Epithelial cell of prostate (primary cell): ENCODE measurements at regions not wholly inside any gene's neighbourhood (a gene's known extent, or its start where the extent isn't known, plus 50 kb on each side); places are given as distances from the start of the nearest gene placed in this dataset.
A peak's percentile ranks its signal among the peaks of the same experiment; 100 is the strongest.
"Not testable (repeated sequence)": the region's sequence is repeated elsewhere in the genome, so short reads cannot be mapped to it uniquely, and the experiment has no call there.

ENCODE experiments used
- DNase-seq: peaks from one replicate; pipeline ENCODE4 v3.0.0-alpha.2; 2011; ENCODE audit warnings: low read depth, low spot score
- H3K27ac ChIP-seq: fragments of 450-650 bp; 2 replicates; pipeline ENCODE4 v1.5.1; 2017; ENCODE audit warnings: mild to moderate bottlenecking

- DNase-seq = no peak
- H3K27ac ChIP-seq = no peak overlapping the region
Observed at GRCh38 chr11:122023614-122024250, 92.3 kb downstream of the BLID start.

- no peak for DNase-seq
- no peak overlapping the region for H3K27ac ChIP-seq
Observed at GRCh38 chr11:122022646-122023045, 93.4 kb downstream of the BLID start.

- H3K27ac ChIP-seq = no peak overlapping the region
- no peak for DNase-seq
Observed at GRCh38 chr11:122020902-122021301, 95.1 kb downstream of the BLID start.

- H3K27ac ChIP-seq = no peak overlapping the region
Observed at GRCh38 chr11:122019908-122020694, 95.9 kb downstream of the BLID start.

GRCh38 chr11:122007601-122008071, 108.4 kb downstream of the BLID start:
- no peak for DNase-seq
- no peak overlapping the region for H3K27ac ChIP-seq

More at GRCh38 chr11:122019908-122020694, 95.9 kb downstream of the BLID start:
- no peak for DNase-seq

- DNase-seq = no peak
- no peak overlapping the region for H3K27ac ChIP-seq
Observed at GRCh38 chr11:122004446-122004845, 111.6 kb downstream of the BLID start.

GRCh38 chr11:122002926-122003325, 113.1 kb downstream of the BLID start:
- no peak overlapping the region for H3K27ac ChIP-seq
- DNase-seq = no peak

- H3K27ac ChIP-seq = no peak overlapping the region
- DNase-seq = no peak
Observed at GRCh38 chr11:122002047-122002446, 114.0 kb downstream of the BLID start.

GRCh38 chr11:121999651-122000050, 116.4 kb downstream of the BLID start:
- H3K27ac ChIP-seq = no peak overlapping the region
- no peak for DNase-seq

GRCh38 chr11:121996574-121996973, 119.4 kb downstream of the BLID start:
- H3K27ac ChIP-seq = no peak overlapping the region
- no peak for DNase-seq

- no peak for DNase-seq
- no peak overlapping the region for H3K27ac ChIP-seq
Observed at GRCh38 chr11:121983901-121984300, 132.1 kb downstream of the BLID start.

GRCh38 chr11:121977914-121978313, 138.1 kb downstream of the BLID start:
- not testable (repeated sequence) for DNase-seq, H3K27ac ChIP-seq

- H3K27ac ChIP-seq = no peak overlapping the region
- no peak for DNase-seq
Observed at GRCh38 chr11:121968638-121969037, 147.4 kb downstream of the BLID start.

GRCh38 chr11:121967131-121967704, 148.8 kb downstream of the BLID start:
- no peak for DNase-seq
- H3K27ac ChIP-seq = no peak overlapping the region

- peak; percentile 5 for DNase-seq
- H3K27ac ChIP-seq = peak overlapping the region; percentile 27
Observed at GRCh38 chr11:121965330-121965729, 150.7 kb downstream of the BLID start.

- peak; percentile 10 for DNase-seq
- peak overlapping the region; percentile 27 for H3K27ac ChIP-seq
Observed at GRCh38 chr11:121964591-121964990, 151.4 kb downstream of the BLID start.

- DNase-seq, H3K27ac ChIP-seq: not testable (repeated sequence)
Observed at GRCh38 chr11:121963846-121964245, 152.2 kb downstream of the BLID start.

GRCh38 chr11:121961321-121961801, 154.7 kb downstream of the BLID start:
- no peak for DNase-seq
- no peak overlapping the region for H3K27ac ChIP-seq

GRCh38 chr11:121958971-121959325, 157.1 kb downstream of the BLID start:
- DNase-seq = no peak
- H3K27ac ChIP-seq = no peak overlapping the region

- no peak for DNase-seq
Observed at GRCh38 chr11:121958323-121958970, 157.6 kb downstream of the BLID start.

GRCh38 chr11:121953122-121953521, 162.9 kb downstream of the BLID start:
- no peak for DNase-seq
- H3K27ac ChIP-seq = no peak overlapping the region

More at GRCh38 chr11:121958323-121958970, 157.6 kb downstream of the BLID start:
- no peak overlapping the region for H3K27ac ChIP-seq
